Endodermal cell (in vitro differentiated cells): ENCODE measurements at regions not wholly inside any gene's neighbourhood (a gene's known extent, or its start where the extent isn't known, plus 50 kb on each side); places are given as distances from the start of the nearest gene placed in this dataset.

Experiments used
- DNase-seq: peaks from one replicate; pipeline ENCODE4 v3.0.0-alpha.2; 2017
- H3K27ac ChIP-seq: 2 replicates; pipeline ENCODE4 v1.5.1; 2013; ENCODE audit warnings: mild to moderate bottlenecking, low read depth, low read length, moderate library complexity
- H3K27me3 ChIP-seq: 2 replicates; pipeline ENCODE4 v1.6.1; 2013; ENCODE audit warnings: mild to moderate bottlenecking, low read length, moderate library complexity; ENCODE audit not compliant: insufficient read depth, control insufficient read depth, poor library complexity, severe bottlenecking
- H3K36me3 ChIP-seq: 2 replicates; pipeline ENCODE4 v1.7.0; 2013; ENCODE audit warnings: mild to moderate bottlenecking, low read length, moderate library complexity; ENCODE audit not compliant: control insufficient read depth, insufficient read depth
- H3K4me1 ChIP-seq: one replicate; pipeline ENCODE4 v1.7.0; 2013; ENCODE audit warnings: low read length; ENCODE audit not compliant: control insufficient read depth, insufficient read depth
- H3K4me3 ChIP-seq: 2 replicates; pipeline ENCODE4 v1.5.1; 2013; ENCODE audit warnings: mild to moderate bottlenecking, low read length, moderate library complexity
- H3K9ac ChIP-seq: 2 replicates; pipeline ENCODE4 v1.6.1; 2013; ENCODE audit warnings: mild to moderate bottlenecking, low read length, moderate library complexity; ENCODE audit not compliant: poor library complexity, severe bottlenecking; ENCODE audit errors: extremely low read depth
- H3K9me3 ChIP-seq: 2 replicates; pipeline ENCODE4 v1.6.1; 2013; ENCODE audit warnings: mild to moderate bottlenecking, low read length, moderate library complexity; ENCODE audit not compliant: control insufficient read depth
- H3K27ac Mint-ChIP-seq: 2 replicates; pipeline ENCODE4 v1.8.0; 2020; ENCODE audit warnings: mixed read lengths
- H3K27me3 Mint-ChIP-seq: 2 replicates; pipeline ENCODE4 v1.8.0; 2021; ENCODE audit warnings: mild to moderate bottlenecking, mixed read lengths; ENCODE audit not compliant: insufficient read depth
- H3K36me3 Mint-ChIP-seq: 2 replicates; pipeline ENCODE4 v1.8.0; 2020; ENCODE audit warnings: low read depth, mixed read lengths
- H3K4me1 Mint-ChIP-seq: 2 replicates; pipeline ENCODE4 v1.8.0; 2020; ENCODE audit warnings: mixed read lengths
- H3K4me3 Mint-ChIP-seq: 2 replicates; pipeline ENCODE4 v1.8.0; 2020; ENCODE audit warnings: mild to moderate bottlenecking, moderate library complexity, mixed read lengths
- H3K9me3 Mint-ChIP-seq: 2 replicates; pipeline ENCODE4 v1.8.0; 2020; ENCODE audit warnings: mild to moderate bottlenecking, mixed read lengths
- WGBS, 2 experiments: methylation state at CpG; one replicate each; pipeline versions ENCODE4 v1.1.5 to v1.1.7; 2013; ENCODE audit warnings: missing lambda C conversion rate in 2 of 2, mixed read lengths in 1 of 2; ENCODE audit not compliant: insufficient coverage in 1 of 2, insufficient read length in 1 of 2; 5-methylcytosine and 5-hydroxymethylcytosine counted together
- TF ChIP-seq, protein P1 (sequence below): fragments of 200-600 bp; sonication (generic); conservative IDR thresholded peaks from 2 replicates; pipeline ENCODE4 v1.5.0; 2021; ENCODE audit warnings: antibody characterized with exemption, mild to moderate bottlenecking

- Histone ChIP-seq H3K36me3 (no peaks in the 10 kb centered on the region), H3K4me3 (no peak overlapping the region), H3K4me1 (no peaks in the 10 kb centered on the region), H3K27ac (no peak overlapping the region), H3K9me3 (no peaks in the 10 kb centered on the region), H3K27me3 (peaks cover 63% of the 10 kb centered on the region), H3K9ac (no peak overlapping the region)
- Mint-ChIP-seq H3K4me3 (no peak overlapping the region), H3K9me3 (no peaks in the 10 kb centered on the region), H3K36me3 (no peaks in the 10 kb centered on the region), H3K27me3 (peaks cover 36% of the 10 kb centered on the region), H3K27ac (no peak overlapping the region), H3K4me1 (peaks cover 3% of the 10 kb centered on the region)
- TF ChIP-seq, protein P1, sequence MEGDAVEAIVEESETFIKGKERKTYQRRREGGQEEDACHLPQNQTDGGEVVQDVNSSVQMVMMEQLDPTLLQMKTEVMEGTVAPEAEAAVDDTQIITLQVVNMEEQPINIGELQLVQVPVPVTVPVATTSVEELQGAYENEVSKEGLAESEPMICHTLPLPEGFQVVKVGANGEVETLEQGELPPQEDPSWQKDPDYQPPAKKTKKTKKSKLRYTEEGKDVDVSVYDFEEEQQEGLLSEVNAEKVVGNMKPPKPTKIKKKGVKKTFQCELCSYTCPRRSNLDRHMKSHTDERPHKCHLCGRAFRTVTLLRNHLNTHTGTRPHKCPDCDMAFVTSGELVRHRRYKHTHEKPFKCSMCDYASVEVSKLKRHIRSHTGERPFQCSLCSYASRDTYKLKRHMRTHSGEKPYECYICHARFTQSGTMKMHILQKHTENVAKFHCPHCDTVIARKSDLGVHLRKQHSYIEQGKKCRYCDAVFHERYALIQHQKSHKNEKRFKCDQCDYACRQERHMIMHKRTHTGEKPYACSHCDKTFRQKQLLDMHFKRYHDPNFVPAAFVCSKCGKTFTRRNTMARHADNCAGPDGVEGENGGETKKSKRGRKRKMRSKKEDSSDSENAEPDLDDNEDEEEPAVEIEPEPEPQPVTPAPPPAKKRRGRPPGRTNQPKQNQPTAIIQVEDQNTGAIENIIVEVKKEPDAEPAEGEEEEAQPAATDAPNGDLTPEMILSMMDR, result no peak
- WGBS, 2 experiments, result 74 to 93% methylated on average over 1 of the region's 1 CpG
- no peak for DNase-seq
Measured at GRCh38 chr2:192725991-192726390, 531.3 kb upstream of the TMEFF2 start.

DNA sequence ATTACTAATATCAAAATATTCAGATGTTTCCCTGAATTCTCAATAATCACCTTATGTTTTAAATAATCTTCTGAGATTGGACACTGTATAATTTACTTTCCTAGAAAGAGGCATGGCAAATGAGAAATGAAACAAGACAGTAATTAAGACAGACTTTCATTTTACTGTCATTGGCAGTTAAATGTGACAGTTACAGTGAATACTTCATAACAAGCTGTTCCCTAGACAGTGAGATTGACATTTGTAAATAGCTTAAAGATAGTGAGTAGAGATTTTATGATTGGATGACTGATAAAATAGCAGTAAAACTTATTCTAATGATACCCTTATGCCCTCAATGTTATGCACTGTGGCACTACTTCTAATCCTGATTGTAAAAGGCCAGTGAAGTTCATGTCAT is 524.9 kb upstream of the TMEFF2 start:
- H3K27ac ChIP-seq, result no peak overlapping the region
- no peak overlapping the region for H3K4me3 Mint-ChIP-seq

DNA sequence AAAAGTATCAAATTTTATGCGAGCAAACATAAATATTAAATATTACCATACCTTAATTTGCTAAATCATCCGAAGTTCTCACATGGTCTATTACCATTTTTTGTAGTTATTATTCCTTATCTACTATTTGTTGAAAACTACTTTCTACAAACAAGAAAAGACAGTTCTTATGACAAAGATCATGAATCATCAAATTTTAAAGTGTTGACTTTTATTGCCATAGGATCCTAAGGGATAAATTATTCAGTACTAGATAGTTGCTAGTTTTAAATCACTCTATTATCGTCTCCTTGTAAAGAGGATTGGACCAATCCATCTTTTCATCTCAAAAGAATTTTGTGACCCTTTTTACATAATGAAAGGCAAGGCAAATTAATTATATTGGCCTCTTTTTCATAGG is 523.6 kb upstream of the TMEFF2 start:
- no peaks in the 10 kb centered on the region for H3K9me3 Mint-ChIP-seq
- Histone ChIP-seq H3K36me3 (no peaks in the 10 kb centered on the region), H3K4me3 (no peak overlapping the region), H3K4me1 (no peaks in the 10 kb centered on the region), H3K9ac (no peak overlapping the region), H3K9me3 (no peaks in the 10 kb centered on the region), H3K27me3 (peaks cover 15% of the 10 kb centered on the region), H3K27ac (no peak overlapping the region)
- 94% methylated on average over 3 of the region's 3 CpGs; no CpG with 5 or more reads in 1 of the 2 experiments for WGBS, 2 experiments
- H3K4me1 Mint-ChIP-seq, result no peaks in the 10 kb centered on the region
- no peak overlapping the region for H3K4me3 Mint-ChIP-seq
- DNase-seq, result no peak
- no peak overlapping the region for H3K27ac Mint-ChIP-seq
- H3K36me3 Mint-ChIP-seq, result no peaks in the 10 kb centered on the region
- H3K27me3 Mint-ChIP-seq, result peaks cover 6% of the 10 kb centered on the region
- TF ChIP-seq, protein P1, result no peak

More for the DNA sequence above, 524.9 kb upstream of the TMEFF2 start:
- Histone ChIP-seq H3K4me1 (no peaks in the 10 kb centered on the region), H3K27me3 (peaks cover 28% of the 10 kb centered on the region), H3K36me3 (no peaks in the 10 kb centered on the region), H3K9me3 (no peaks in the 10 kb centered on the region), H3K9ac (no peak overlapping the region), H3K4me3 (no peak overlapping the region)
- DNase-seq, result no peak
- H3K36me3 Mint-ChIP-seq, result no peaks in the 10 kb centered on the region
- TF ChIP-seq, protein P1, result no peak
- no peaks in the 10 kb centered on the region for H3K9me3 Mint-ChIP-seq
- peaks cover 12% of the 10 kb centered on the region for H3K27me3 Mint-ChIP-seq
- no peak overlapping the region for H3K27ac Mint-ChIP-seq
- H3K4me1 Mint-ChIP-seq, result no peaks in the 10 kb centered on the region
